HG03457 (cell line): ENCODE measurements at regions not wholly inside any gene's neighbourhood (a gene's known extent, or its start where the extent isn't known, plus 50 kb on each side); places are given as distances from the start of the nearest gene placed in this dataset.

Experiments
- ATAC-seq: cut with Tn5 transposase; IDR thresholded peaks from one replicate; pipeline ENCODE4 v1.9.1; 2021; ENCODE audit warnings: moderate number of reproducible peaks; ENCODE audit not compliant: unreplicated experiment

GRCh38 chr18:33960417-33960816 is 264.3 kb downstream of the NOL4 start:
- ATAC-seq: no peak

- ATAC-seq: no peak
These were observed 265.1 kb downstream of the NOL4 start for GRCh38 chr18:33959609-33960008.

- no peak for ATAC-seq
These were observed 267.0 kb downstream of the NOL4 start for GRCh38 chr18:33957707-33958106.

- ATAC-seq: no peak
These were observed 273.7 kb downstream of the NOL4 start for GRCh38 chr18:33951031-33951430.

- ATAC-seq: no peak
These were observed 278.4 kb downstream of the NOL4 start for GRCh38 chr18:33946336-33946735.

- no peak for ATAC-seq
These were observed 280.2 kb downstream of the NOL4 start for GRCh38 chr18:33944493-33944892.

- ATAC-seq: no peak
These were observed 287.4 kb downstream of the NOL4 start for GRCh38 chr18:33937270-33937816.

- ATAC-seq: no peak
These were observed 290.5 kb downstream of the NOL4 start for GRCh38 chr18:33934258-33934657.

- no peak for ATAC-seq
These were observed 296.5 kb downstream of the NOL4 start for GRCh38 chr18:33928231-33928630.

- ATAC-seq: no peak
These were observed 300.1 kb downstream of the NOL4 start for GRCh38 chr18:33924576-33924975.

- no peak for ATAC-seq
These were observed 300.7 kb downstream of the NOL4 start for GRCh38 chr18:33923980-33924379.

- ATAC-seq: no peak
These were observed 306.1 kb downstream of the NOL4 start for GRCh38 chr18:33918571-33918970.

GRCh38 chr18:33916200-33916599 is 308.5 kb downstream of the NOL4 start:
- ATAC-seq: no peak

GRCh38 chr18:33914399-33914798 is 310.3 kb downstream of the NOL4 start:
- ATAC-seq: no peak

GRCh38 chr18:33906046-33906445 is 318.7 kb downstream of the NOL4 start:
- ATAC-seq: no peak

GRCh38 chr18:33901894-33902512 is 322.7 kb downstream of the NOL4 start:
- ATAC-seq: no peak

GRCh38 chr18:33900638-33901037 is 322.6 kb downstream of the ASXL3 start:
- no peak for ATAC-seq

- ATAC-seq: no peak
These were observed 320.4 kb downstream of the ASXL3 start for GRCh38 chr18:33898427-33898826.

- no peak for ATAC-seq
These were observed 300.2 kb downstream of the ASXL3 start for GRCh38 chr18:33878213-33878612.

GRCh38 chr18:33875029-33875565 is 297.1 kb downstream of the ASXL3 start:
- no peak for ATAC-seq

- no peak for ATAC-seq
These were observed 295.1 kb downstream of the ASXL3 start for GRCh38 chr18:33873112-33873511.

- ATAC-seq: no peak
These were observed 293.5 kb downstream of the ASXL3 start for GRCh38 chr18:33871363-33872025.
